Fibroblast of the aortic adventitia (primary cell): ENCODE measurements at regions not wholly inside any gene's neighbourhood (a gene's known extent, or its start where the extent isn't known, plus 50 kb on each side); places are given as distances from the start of the nearest gene placed in this dataset.

Experiments used
- DNase-seq: peaks from one replicate; pipeline ENCODE4 v3.0.0-alpha.2; 2010; ENCODE audit warnings: low read depth
- H3K4me3 ChIP-seq: 2 replicates; pipeline ENCODE4 v1.5.1; 2011; ENCODE audit warnings: low read depth, mild to moderate bottlenecking, control low read depth, low read length, moderate library complexity
- CTCF ChIP-seq: IDR thresholded peaks from 2 replicates; pipeline ENCODE4 v1.5.1; 2011; ENCODE audit warnings: mild to moderate bottlenecking, low read length, control low read depth, inconsistent platforms; ENCODE audit not compliant: insufficient read depth

GRCh38 chr4:34371676-34372075, 1872.6 kb downstream of the ARAP2 start:
- no peak for DNase-seq
- no peak for TF ChIP-seq CTCF
- H3K4me3 ChIP-seq = no peak overlapping the region

- TF ChIP-seq CTCF = no peak
- no peak for DNase-seq
- no peak overlapping the region for H3K4me3 ChIP-seq
Observed at GRCh38 chr4:34372815-34373214, 1871.5 kb downstream of the ARAP2 start.

- no peak for DNase-seq
- no peak for TF ChIP-seq CTCF
- no peak overlapping the region for H3K4me3 ChIP-seq
Observed at GRCh38 chr4:34373456-34373855, 1870.9 kb downstream of the ARAP2 start.

- DNase-seq = no peak
- no peak overlapping the region for H3K4me3 ChIP-seq
- TF ChIP-seq CTCF = no peak
Observed at GRCh38 chr4:34412233-34412632, 1832.1 kb downstream of the ARAP2 start.

- H3K4me3 ChIP-seq = no peak overlapping the region
- no peak for TF ChIP-seq CTCF
- DNase-seq = no peak
Observed at GRCh38 chr4:34412911-34413310, 1831.4 kb downstream of the ARAP2 start.

- no peak for DNase-seq
- TF ChIP-seq CTCF = no peak
- no peak overlapping the region for H3K4me3 ChIP-seq
Observed at GRCh38 chr4:34417160-34417559, 1827.2 kb downstream of the ARAP2 start.

- no peak overlapping the region for H3K4me3 ChIP-seq
- no peak for DNase-seq
- TF ChIP-seq CTCF = no peak
Observed at GRCh38 chr4:34419871-34420270, 1824.4 kb downstream of the ARAP2 start.
